Mammary epithelial cell (primary cell): ENCODE measurements at regions not wholly inside any gene's neighbourhood (a gene's known extent, or its start where the extent isn't known, plus 50 kb on each side); places are given as distances from the start of the nearest gene placed in this dataset.

Source experiments
- EZH2 ChIP-seq: IDR thresholded peaks from 2 replicates; pipeline ENCODE4 v1.6.1; 2012; ENCODE audit warnings: low read length, inconsistent platforms, borderline replicate concordance
- TF ChIP-seq, protein P1 (sequence below), 2 donors: IDR thresholded peaks in 1 of 2; conservative IDR thresholded peaks in 1 of 2; 2 replicates each; pipeline ENCODE4 v1.5.1; 2011 to 2012; ENCODE audit warnings: inconsistent platforms in 2 of 2, low read length in 2 of 2, mild to moderate bottlenecking in 2 of 2, control low read depth in 1 of 2, low read depth in 1 of 2; ENCODE audit not compliant: insufficient read depth in 1 of 2; ENCODE audit errors: extremely low read depth in 1 of 2

GRCh38 chr3:464255-464654 lies 267.7 kb downstream of the CHL1 start:
- TF ChIP-seq EZH2 = no peak
- TF ChIP-seq, protein P1, sequence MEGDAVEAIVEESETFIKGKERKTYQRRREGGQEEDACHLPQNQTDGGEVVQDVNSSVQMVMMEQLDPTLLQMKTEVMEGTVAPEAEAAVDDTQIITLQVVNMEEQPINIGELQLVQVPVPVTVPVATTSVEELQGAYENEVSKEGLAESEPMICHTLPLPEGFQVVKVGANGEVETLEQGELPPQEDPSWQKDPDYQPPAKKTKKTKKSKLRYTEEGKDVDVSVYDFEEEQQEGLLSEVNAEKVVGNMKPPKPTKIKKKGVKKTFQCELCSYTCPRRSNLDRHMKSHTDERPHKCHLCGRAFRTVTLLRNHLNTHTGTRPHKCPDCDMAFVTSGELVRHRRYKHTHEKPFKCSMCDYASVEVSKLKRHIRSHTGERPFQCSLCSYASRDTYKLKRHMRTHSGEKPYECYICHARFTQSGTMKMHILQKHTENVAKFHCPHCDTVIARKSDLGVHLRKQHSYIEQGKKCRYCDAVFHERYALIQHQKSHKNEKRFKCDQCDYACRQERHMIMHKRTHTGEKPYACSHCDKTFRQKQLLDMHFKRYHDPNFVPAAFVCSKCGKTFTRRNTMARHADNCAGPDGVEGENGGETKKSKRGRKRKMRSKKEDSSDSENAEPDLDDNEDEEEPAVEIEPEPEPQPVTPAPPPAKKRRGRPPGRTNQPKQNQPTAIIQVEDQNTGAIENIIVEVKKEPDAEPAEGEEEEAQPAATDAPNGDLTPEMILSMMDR (conservative IDR thresholded peaks at IDR 0.05 in 1 of 2, IDR thresholded peaks at IDR 0.05 in 1 of 2; ENCODE audit: extremely low read depth in 1 of 2, insufficient read depth in 1 of 2, low read depth in 1 of 2, low read length in 2 of 2) = no peak
